ENCODE measurements at regions not wholly inside any gene's neighbourhood (a gene's known extent, or its start where the extent isn't known, plus 50 kb on each side); places are given as distances from the start of the nearest gene placed in this dataset.

- H3K36me3 Mint-ChIP-seq: no peaks in the 10 kb centered on the region
- Histone ChIP-seq H3K4me3 (ENCODE audit: low read length) (no peak overlapping the region), H3K27ac (ENCODE audit: low read length) (no peak overlapping the region), H3K4me1 (ENCODE audit: control insufficient read depth, insufficient read depth, low read length) (no peaks in the 10 kb centered on the region), H3K36me3 (ENCODE audit: control insufficient read depth, insufficient read depth, low read length) (no peaks in the 10 kb centered on the region), H3K9me3 (ENCODE audit: control insufficient read depth, insufficient read depth, low read length) (peaks cover 5% of the 10 kb centered on the region), H3K27me3 (ENCODE audit: control insufficient read depth, insufficient read depth, low read length) (no peaks in the 10 kb centered on the region)
- intact Hi-C loops (cut with micrococcal nuclease): no loop called here
- WGBS (ENCODE audit: insufficient coverage): no CpG with 5 or more reads among the region's 1 CpG
- no peak overlapping the region for H3K4me3 Mint-ChIP-seq
- H3K9me3 Mint-ChIP-seq: peaks cover 5% of the 10 kb centered on the region in 2 donors
- no peaks in the 10 kb centered on the region for H3K27me3 Mint-ChIP-seq (ENCODE audit: low read depth in 2 of 2)
- H3K4me1 Mint-ChIP-seq: no peaks in the 10 kb centered on the region
- DNase-seq: no peak
- H3K27ac Mint-ChIP-seq: no peak overlapping the region
- ATAC-seq: no peak
- no peak for TF ChIP-seq CTCF (IDR thresholded peaks at IDR 0.05)
Observed at GRCh38 chr4:117527601-117528000, 442.2 kb upstream of the TRAM1L1 start.

GRCh38 chr4:117529401-117529800, 444.0 kb upstream of the TRAM1L1 start:
- Mint-ChIP-seq H3K4me3 (no peak overlapping the region), H3K27ac (no peak overlapping the region), H3K27me3 (ENCODE audit: low read depth in 2 of 2) (no peaks in the 10 kb centered on the region), H3K4me1 (no peaks in the 10 kb centered on the region), H3K36me3 (no peaks in the 10 kb centered on the region), H3K9me3 (peaks cover 9 to 10% of the 10 kb centered on the region in 2 donors)
- Histone ChIP-seq H3K4me1 (ENCODE audit: control insufficient read depth, insufficient read depth, low read length) (no peaks in the 10 kb centered on the region), H3K9me3 (ENCODE audit: control insufficient read depth, insufficient read depth, low read length) (peaks cover 5% of the 10 kb centered on the region), H3K27me3 (ENCODE audit: control insufficient read depth, insufficient read depth, low read length) (no peaks in the 10 kb centered on the region), H3K4me3 (ENCODE audit: low read length) (no peak overlapping the region), H3K36me3 (ENCODE audit: control insufficient read depth, insufficient read depth, low read length) (no peaks in the 10 kb centered on the region), H3K27ac (ENCODE audit: low read length) (no peak overlapping the region)
- ATAC-seq: no peak
- DNase-seq: no peak
- no peak for TF ChIP-seq CTCF (IDR thresholded peaks at IDR 0.05)
- intact Hi-C loops (cut with micrococcal nuclease): no loop called here
- WGBS (ENCODE audit: insufficient coverage): 76% methylated on average over 3 of the region's 3 CpGs

GRCh38 chr4:117533501-117533900, 448.1 kb upstream of the TRAM1L1 start:
- no peak for TF ChIP-seq CTCF (IDR thresholded peaks at IDR 0.05)
- no peaks in the 10 kb centered on the region for H3K36me3 Mint-ChIP-seq
- ATAC-seq: no peak
- H3K9me3 ChIP-seq (ENCODE audit: control insufficient read depth, insufficient read depth, low read length): peaks cover 5% of the 10 kb centered on the region
- H3K9me3 Mint-ChIP-seq: peaks cover 12% of the 10 kb centered on the region in 2 donors
- no peak overlapping the region for H3K4me3 Mint-ChIP-seq
- intact Hi-C loops (cut with micrococcal nuclease): no loop called here
- no peaks in the 10 kb centered on the region for H3K4me1 ChIP-seq (ENCODE audit: control insufficient read depth, insufficient read depth, low read length)
- no peak overlapping the region for H3K27ac Mint-ChIP-seq
- H3K27me3 ChIP-seq (ENCODE audit: control insufficient read depth, insufficient read depth, low read length): no peaks in the 10 kb centered on the region
- WGBS (ENCODE audit: insufficient coverage): 87% methylated on average over 1 of the region's 1 CpG
- H3K27ac ChIP-seq (ENCODE audit: low read length): no peak overlapping the region
- no peaks in the 10 kb centered on the region for H3K36me3 ChIP-seq (ENCODE audit: control insufficient read depth, insufficient read depth, low read length)
- DNase-seq: no peak
- H3K27me3 Mint-ChIP-seq (ENCODE audit: low read depth in 2 of 2): no peaks in the 10 kb centered on the region
- no peak overlapping the region for H3K4me3 ChIP-seq (ENCODE audit: low read length)
- no peaks in the 10 kb centered on the region for H3K4me1 Mint-ChIP-seq

- Histone ChIP-seq H3K27ac (ENCODE audit: low read length) (no peak overlapping the region), H3K4me1 (ENCODE audit: control insufficient read depth, insufficient read depth, low read length) (no peaks in the 10 kb centered on the region), H3K4me3 (ENCODE audit: low read length) (no peak overlapping the region), H3K27me3 (ENCODE audit: control insufficient read depth, insufficient read depth, low read length) (no peaks in the 10 kb centered on the region), H3K9me3 (ENCODE audit: control insufficient read depth, insufficient read depth, low read length) (no peaks in the 10 kb centered on the region), H3K36me3 (ENCODE audit: control insufficient read depth, insufficient read depth, low read length) (no peaks in the 10 kb centered on the region)
- ATAC-seq: no peak
- no CpG with 5 or more reads among the region's 1 CpG for WGBS (ENCODE audit: insufficient coverage)
- Mint-ChIP-seq H3K27ac (no peak overlapping the region), H3K27me3 (ENCODE audit: low read depth in 2 of 2) (no peaks in the 10 kb centered on the region), H3K36me3 (no peaks in the 10 kb centered on the region), H3K9me3 (peaks cover 7 to 8% of the 10 kb centered on the region in 2 donors), H3K4me1 (no peaks in the 10 kb centered on the region), H3K4me3 (no peak overlapping the region)
- no peak for DNase-seq
- intact Hi-C loops (cut with micrococcal nuclease): no loop called here
- TF ChIP-seq CTCF (IDR thresholded peaks at IDR 0.05): no peak
Observed at GRCh38 chr4:117545039-117545438, 459.7 kb upstream of the TRAM1L1 start.

Data from natural killer cell (primary cell).